B cell (primary cell): ENCODE measurements at regions not wholly inside any gene's neighbourhood (a gene's known extent, or its start where the extent isn't known, plus 50 kb on each side); places are given as distances from the start of the nearest gene placed in this dataset.

Source experiments
- ATAC-seq: fragments of 200-7000 bp; cut with Tn5 transposase; one replicate; pipeline ENCODE4 v1.10.0; 2021; ENCODE audit warnings: low read depth, mild to moderate bottlenecking, moderate number of reproducible peaks, moderate library complexity
- CTCF ChIA-PET: fragments of 350-600 bp; sonication (Branson Sonifier 250); formaldehyde crosslinking; loops from one replicate; lab custom pipeline; 2021; ENCODE audit warnings: antibody characterized with exemption, inconsistent platforms; lab: Charles Lee
- POLR2A ChIA-PET: fragments of 350-600 bp; sonication (Branson Sonifier 250); formaldehyde crosslinking; loops from one replicate; lab custom pipeline; 2021; ENCODE audit warnings: antibody characterized with exemption; lab: Charles Lee
- DNase-seq: peaks from one replicate; pipeline ENCODE4 v3.0.0; 2013
- H2AFZ ChIP-seq: 2 replicates; pipeline ENCODE4 v1.6.1; 2012; ENCODE audit warnings: mild to moderate bottlenecking, low read depth, low read length; ENCODE audit not compliant: insufficient read depth, poor library complexity, severe bottlenecking
- H3K27ac ChIP-seq, 2 donors: 1 replicate in 1 of 2; 2 replicates in 1 of 2; pipeline ENCODE4 v1.5.1; 2012 to 2013; ENCODE audit warnings: low read length in 2 of 2, mild to moderate bottlenecking in 2 of 2, moderate library complexity in 1 of 2
- H3K27me3 ChIP-seq, 4 experiments: fragments of 200-600 bp in 1 of 4; sonication (generic) in 1 of 4; replicated peaks in 1 of 4; 1 replicate in 2 of 4; 2 replicates in 2 of 4; pipeline versions ENCODE4 v1.6.1 to v1.7.0; 2013 to 2016; ENCODE audit warnings: low read length in 3 of 4, mild to moderate bottlenecking in 2 of 4, mixed read lengths in 1 of 4, moderate library complexity in 1 of 4; ENCODE audit not compliant: insufficient read depth in 4 of 4, control insufficient read depth in 3 of 4; ENCODE audit errors: control extremely low read depth in 1 of 4
- H3K36me3 ChIP-seq, 2 experiments: replicated peaks in 1 of 2; 1 replicate in 1 of 2; 2 replicates in 1 of 2; pipeline versions ENCODE4 v1.6.1 to v1.7.1; 2013; ENCODE audit warnings: low read length in 1 of 2; ENCODE audit not compliant: insufficient read depth in 2 of 2, control insufficient read depth in 1 of 2; ENCODE audit errors: control extremely low read depth in 1 of 2, extremely low read depth in 1 of 2
- H3K4me1 ChIP-seq, 2 donors: fragments of 200-600 bp in 1 of 2; sonication (generic) in 1 of 2; 1 replicate in 1 of 2; 2 replicates in 1 of 2; pipeline versions ENCODE4 v1.5.1 to v1.6.1; 2013 to 2017; ENCODE audit warnings: low read length in 2 of 2; ENCODE audit not compliant: control insufficient read depth in 2 of 2, insufficient read depth in 2 of 2
- H3K4me2 ChIP-seq: replicated peaks from 2 replicates; pipeline ENCODE3; 2012; ENCODE audit warnings: mild to moderate bottlenecking, low read depth, low read length; ENCODE audit not compliant: poor library complexity, severe bottlenecking
- H3K4me3 ChIP-seq, 5 experiments: fragments of 200-600 bp in 1 of 5; sonication (generic) in 1 of 5; 1 replicate in 3 of 5; 2 replicates in 2 of 5; pipeline versions ENCODE4 v1.5.1 to v1.7.0; 2011 to 2016; ENCODE audit warnings: low read length in 4 of 5, mild to moderate bottlenecking in 4 of 5, low read depth in 2 of 5, control low read depth in 1 of 5, moderate library complexity in 1 of 5; ENCODE audit not compliant: insufficient read depth in 1 of 5; ENCODE audit errors: control extremely low read depth in 1 of 5, extremely low read depth in 1 of 5
- H3K79me2 ChIP-seq: fragments of 200-600 bp; sonication (generic); one replicate; pipeline ENCODE4 v1.6.0; 2016; ENCODE audit warnings: low read length; ENCODE audit not compliant: control insufficient read depth, insufficient read depth
- H3K9ac ChIP-seq: fragments of 200-600 bp; sonication (generic); 2 replicates; pipeline ENCODE4 v1.6.1; 2017; ENCODE audit warnings: mild to moderate bottlenecking, low read length, moderate library complexity
- H3K9me3 ChIP-seq, 3 donors: one replicate each; pipeline versions ENCODE4 v1.6.1 to v1.7.1; 2013; ENCODE audit warnings: low read length in 2 of 3; ENCODE audit not compliant: control insufficient read depth in 2 of 3, insufficient read depth in 1 of 3; ENCODE audit errors: control extremely low read depth in 1 of 3
- H4K20me1 ChIP-seq: 2 replicates; pipeline ENCODE4 v1.6.0; 2012; ENCODE audit warnings: mild to moderate bottlenecking, low read length; ENCODE audit not compliant: insufficient read depth, control insufficient read depth, poor library complexity, severe bottlenecking
- H3K27ac Mint-ChIP-seq: one replicate; pipeline ENCODE4 v1.8.0; 2021; ENCODE audit warnings: mixed read lengths
- H3K27me3 Mint-ChIP-seq: one replicate; pipeline ENCODE4 v1.8.0; 2021; ENCODE audit warnings: mixed read lengths
- H3K4me1 Mint-ChIP-seq: one replicate; pipeline ENCODE4 v1.8.0; 2021; ENCODE audit warnings: mixed read lengths
- H3K4me3 Mint-ChIP-seq: one replicate; pipeline ENCODE4 v1.8.0; 2021; ENCODE audit warnings: mixed read lengths
- H3K9me3 Mint-ChIP-seq: one replicate; pipeline ENCODE4 v1.8.0; 2022; ENCODE audit warnings: mixed read lengths; ENCODE audit not compliant: insufficient read depth
- CTCF ChIP-seq: fragments of 200-600 bp; IDR thresholded peaks from one replicate; pipeline ENCODE4 v1.8.0; 2022; ENCODE audit warnings: antibody characterized with exemption, mild to moderate bottlenecking
- EZH2 ChIP-seq: IDR thresholded peaks from 2 replicates; pipeline ENCODE4 v1.6.1; 2012; ENCODE audit warnings: borderline replicate concordance, low read depth, mild to moderate bottlenecking, moderate library complexity, low read length; ENCODE audit not compliant: insufficient read depth, poor library complexity, severe bottlenecking
- WGBS: methylation state at CpG from one replicate; pipeline ENCODE4 v1.1.5; 2013; ENCODE audit warnings: missing lambda C conversion rate; ENCODE audit not compliant: insufficient coverage; 5-methylcytosine and 5-hydroxymethylcytosine counted together
- intact Hi-C: fragments of 100-400 bp; cut with micrococcal nuclease; formaldehyde crosslinking; loops from one replicate; pipeline ENCODE4 v1.10.0; 2022

DNA sequence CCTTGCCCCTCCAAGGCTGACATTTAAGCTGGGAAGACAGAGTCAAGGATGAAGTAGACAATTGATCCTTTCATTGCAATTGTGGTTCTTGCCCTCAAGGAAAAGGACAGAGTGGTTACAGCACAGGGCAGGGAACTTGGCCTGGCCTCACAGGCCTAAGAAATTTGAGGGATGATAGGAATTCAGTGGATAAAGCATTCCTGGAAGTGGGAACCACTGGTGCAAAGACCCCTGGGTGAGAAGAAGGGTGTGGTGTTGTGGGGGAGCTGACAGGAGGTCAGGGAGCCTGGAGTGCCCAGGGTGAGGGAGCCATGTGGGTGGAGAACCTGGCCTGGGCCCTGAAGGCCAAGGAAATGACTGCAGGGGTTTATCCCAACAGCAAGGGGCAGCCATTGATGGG lies 287.4 kb downstream of the UACA start:
- no peak overlapping the region for H3K9ac ChIP-seq
- no peak overlapping the region for H3K4me3 ChIP-seq
- peaks cover 0 to 19% (median 2%) of the 10 kb centered on the region in 4 experiments for H3K27me3 ChIP-seq
- intact Hi-C loops: loop anchor here (5.0 kb wide), 1 partner anchor 1014 kb away; no protein-coding TSS in a partner anchor
- Mint-ChIP-seq H3K9me3 (peaks cover 4% of the 10 kb centered on the region), H3K4me3 (peak overlapping the region; percentile 72), H3K27ac (peak overlapping the region; percentile 50), H3K4me1 (peaks cover 46% of the 10 kb centered on the region), H3K27me3 (no peaks in the 10 kb centered on the region)
- TF ChIP-seq EZH2 (no peak), CTCF (no peak)
- ChIA-PET POLR2A (interaction anchor here (0.6 kb wide), 2 partner anchors 196 to 809 kb away, joined by 3 to 5 read pairs; no protein-coding TSS in a partner anchor), CTCF (interaction anchor here (1.0 to 7.0 kb wide), 3 partner anchors 10 to 33 kb away, joined by 3 to 46 read pairs (median 5); no protein-coding TSS in a partner anchor)
- no peak for ATAC-seq
- peak overlapping the region; percentile 76 for H3K4me2 ChIP-seq
- no peaks in the 10 kb centered on the region for H3K36me3 ChIP-seq
- no peaks in the 10 kb centered on the region for H4K20me1 ChIP-seq
- no peak for DNase-seq
- no peak overlapping the region for H3K27ac ChIP-seq
- peaks cover 43 to 50% of the 10 kb centered on the region in 2 donors for H3K4me1 ChIP-seq
- peaks cover 0 to 30% (median 0%) of the 10 kb centered on the region in 3 donors for H3K9me3 ChIP-seq
- H2AFZ ChIP-seq: peak overlapping the region; percentile 81
- H3K79me2 ChIP-seq: no peaks in the 10 kb centered on the region

- Histone ChIP-seq H3K79me2 (no peaks in the 10 kb centered on the region), H3K27me3 (peaks cover 0 to 19% (median 2%) of the 10 kb centered on the region in 4 experiments), H4K20me1 (no peaks in the 10 kb centered on the region), H3K36me3 (no peaks in the 10 kb centered on the region), H3K9me3 (peaks cover 0 to 30% (median 0%) of the 10 kb centered on the region in 3 donors), H3K9ac (peak overlapping the region; percentile 52), H2AFZ (peak overlapping the region; percentile 81), H3K4me3 (peak overlapping the region in 4 of 5 experiments; percentile 34 to 58 (median 52)), H3K27ac (no peak overlapping the region), H3K4me1 (peaks cover 40 to 47% of the 10 kb centered on the region in 2 donors), H3K4me2 (peak overlapping the region; percentile 76)
- ATAC-seq (peak; percentile 21), DNase-seq (no peak)
- no peaks in the 10 kb centered on the region for H3K27me3 Mint-ChIP-seq
- TF ChIP-seq CTCF (no peak), EZH2 (no peak)
- intact Hi-C loops: loop anchor here (5.0 kb wide), 1 partner anchor 1013 kb away; no protein-coding TSS in a partner anchor
- CTCF ChIA-PET: interaction anchor here (1.0 to 7.0 kb wide), 4 partner anchors 9 to 209 kb away, joined by 3 to 46 read pairs (median 4); no protein-coding TSS in a partner anchor
- POLR2A ChIA-PET: interaction anchor here (0.6 kb wide), 1 partner anchor 808 kb away, joined by 5 read pairs; no protein-coding TSS in a partner anchor
- H3K4me3 Mint-ChIP-seq: peak overlapping the region; percentile 72
- peak overlapping the region; percentile 67 for H3K27ac Mint-ChIP-seq
- H3K9me3 Mint-ChIP-seq: peaks cover 4% of the 10 kb centered on the region
- whole genome bisulfite sequencing: 49% methylated on average over 5 of the region's 7 CpGs
- H3K4me1 Mint-ChIP-seq: peaks cover 42% of the 10 kb centered on the region
Observed at GRCh38 chr15:70475407-70475781, 288.0 kb downstream of the UACA start.
